ENCODE measurements at regions not wholly inside any gene's neighbourhood (a gene's known extent, or its start where the extent isn't known, plus 50 kb on each side); places are given as distances from the start of the nearest gene placed in this dataset.
"Not testable (repeated sequence)": the region's sequence is repeated elsewhere in the genome, so short reads cannot be mapped to it uniquely, and the experiment has no call there.

DNA sequence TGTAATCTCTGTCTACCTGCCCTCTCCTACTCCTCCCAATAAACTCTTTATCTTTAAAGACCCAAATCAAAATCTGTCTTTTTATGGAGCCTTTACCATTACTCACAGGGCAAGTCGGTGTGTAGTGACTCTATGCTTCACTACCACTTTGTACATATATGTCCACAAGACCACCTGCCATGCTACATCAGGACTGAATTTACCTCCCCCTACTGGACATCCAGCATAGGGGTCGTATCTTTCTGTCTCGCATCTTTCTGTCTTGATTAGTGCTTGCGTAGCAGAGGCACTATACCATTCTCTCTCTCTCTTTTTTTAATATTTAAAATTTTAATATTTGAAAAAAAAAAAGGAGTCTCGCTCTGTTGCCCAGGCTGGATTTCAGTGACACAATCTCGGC is 587.5 kb downstream of the SOX5 start:
- TF ChIP-seq, protein P1, sequence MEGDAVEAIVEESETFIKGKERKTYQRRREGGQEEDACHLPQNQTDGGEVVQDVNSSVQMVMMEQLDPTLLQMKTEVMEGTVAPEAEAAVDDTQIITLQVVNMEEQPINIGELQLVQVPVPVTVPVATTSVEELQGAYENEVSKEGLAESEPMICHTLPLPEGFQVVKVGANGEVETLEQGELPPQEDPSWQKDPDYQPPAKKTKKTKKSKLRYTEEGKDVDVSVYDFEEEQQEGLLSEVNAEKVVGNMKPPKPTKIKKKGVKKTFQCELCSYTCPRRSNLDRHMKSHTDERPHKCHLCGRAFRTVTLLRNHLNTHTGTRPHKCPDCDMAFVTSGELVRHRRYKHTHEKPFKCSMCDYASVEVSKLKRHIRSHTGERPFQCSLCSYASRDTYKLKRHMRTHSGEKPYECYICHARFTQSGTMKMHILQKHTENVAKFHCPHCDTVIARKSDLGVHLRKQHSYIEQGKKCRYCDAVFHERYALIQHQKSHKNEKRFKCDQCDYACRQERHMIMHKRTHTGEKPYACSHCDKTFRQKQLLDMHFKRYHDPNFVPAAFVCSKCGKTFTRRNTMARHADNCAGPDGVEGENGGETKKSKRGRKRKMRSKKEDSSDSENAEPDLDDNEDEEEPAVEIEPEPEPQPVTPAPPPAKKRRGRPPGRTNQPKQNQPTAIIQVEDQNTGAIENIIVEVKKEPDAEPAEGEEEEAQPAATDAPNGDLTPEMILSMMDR (IDR thresholded peaks at IDR 0.05; ENCODE audit: insufficient read depth, low read length): no peak
- no peak for DNase-seq (ENCODE audit: low read depth)
- no peak overlapping the region for H3K4me3 ChIP-seq (ENCODE audit: low read depth, low read length)

DNA sequence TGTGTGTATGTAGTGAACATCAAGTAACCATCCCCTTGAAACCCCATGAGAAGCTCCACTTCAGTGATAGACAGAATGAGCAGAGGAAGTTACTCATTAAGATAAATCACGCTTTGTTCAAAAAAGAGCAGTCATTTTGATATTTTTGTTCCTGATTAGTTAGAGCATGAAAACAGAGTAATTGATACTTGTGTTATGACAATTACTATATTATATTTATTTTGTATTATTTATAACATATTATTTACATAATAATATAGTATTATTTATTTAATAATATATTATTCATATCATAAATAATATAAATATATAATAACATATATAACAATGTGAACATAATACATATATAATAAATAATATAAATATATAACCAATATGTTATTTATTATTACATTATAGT is 580.9 kb downstream of the SOX5 start:
- no peak for DNase-seq (ENCODE audit: low read depth)
- no peak overlapping the region for H3K4me3 ChIP-seq (ENCODE audit: low read depth, low read length)
- TF ChIP-seq, protein P1 (IDR thresholded peaks at IDR 0.05; ENCODE audit: insufficient read depth, low read length): no peak

DNA sequence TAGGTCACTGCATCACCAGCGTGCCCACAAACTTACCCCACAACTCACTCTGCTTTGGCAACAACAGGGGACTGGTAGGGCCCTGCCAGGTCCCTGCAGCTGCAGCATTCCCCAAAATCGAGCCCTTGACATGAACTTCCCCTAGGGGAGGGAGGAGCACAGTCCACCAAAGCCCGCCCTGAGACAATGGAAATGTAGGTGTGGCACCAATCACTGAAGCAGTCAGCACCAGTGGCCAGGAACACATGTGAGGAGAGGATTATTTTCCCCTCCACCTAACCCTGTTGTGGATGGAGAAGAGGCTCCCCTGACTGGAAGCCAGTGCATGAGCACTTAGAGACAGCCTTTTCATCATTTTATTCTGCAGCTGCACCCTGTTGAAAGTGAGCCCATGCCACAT is 573.8 kb downstream of the SOX5 start:
- no peak overlapping the region for H3K4me3 ChIP-seq (ENCODE audit: low read depth, low read length)
- no peak for DNase-seq (ENCODE audit: low read depth)
- TF ChIP-seq, protein P1 (IDR thresholded peaks at IDR 0.05; ENCODE audit: insufficient read depth, low read length): no peak

DNA sequence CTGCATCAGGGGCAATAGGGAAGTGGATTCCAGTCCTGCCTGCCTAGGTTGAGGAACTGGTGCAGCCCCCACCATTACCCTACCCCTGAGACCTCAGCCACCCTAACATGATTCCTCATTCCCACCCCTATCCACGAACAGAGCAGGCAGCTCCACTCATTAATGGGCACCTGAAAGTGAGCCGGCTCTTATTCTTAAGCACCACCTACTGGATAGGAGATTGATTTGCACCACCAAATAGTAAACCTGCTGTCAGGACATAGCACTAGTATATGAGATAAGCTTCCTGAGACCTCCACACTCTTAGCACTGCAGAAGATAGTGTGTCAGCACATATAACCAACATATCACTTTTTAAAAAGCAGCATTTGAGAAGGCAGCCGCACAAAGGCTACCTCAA is 573.2 kb downstream of the SOX5 start:
- H3K4me3 ChIP-seq (ENCODE audit: low read depth, low read length): no peak overlapping the region
- DNase-seq (ENCODE audit: low read depth): no peak
- TF ChIP-seq, protein P1 (IDR thresholded peaks at IDR 0.05; ENCODE audit: insufficient read depth, low read length): no peak

DNA sequence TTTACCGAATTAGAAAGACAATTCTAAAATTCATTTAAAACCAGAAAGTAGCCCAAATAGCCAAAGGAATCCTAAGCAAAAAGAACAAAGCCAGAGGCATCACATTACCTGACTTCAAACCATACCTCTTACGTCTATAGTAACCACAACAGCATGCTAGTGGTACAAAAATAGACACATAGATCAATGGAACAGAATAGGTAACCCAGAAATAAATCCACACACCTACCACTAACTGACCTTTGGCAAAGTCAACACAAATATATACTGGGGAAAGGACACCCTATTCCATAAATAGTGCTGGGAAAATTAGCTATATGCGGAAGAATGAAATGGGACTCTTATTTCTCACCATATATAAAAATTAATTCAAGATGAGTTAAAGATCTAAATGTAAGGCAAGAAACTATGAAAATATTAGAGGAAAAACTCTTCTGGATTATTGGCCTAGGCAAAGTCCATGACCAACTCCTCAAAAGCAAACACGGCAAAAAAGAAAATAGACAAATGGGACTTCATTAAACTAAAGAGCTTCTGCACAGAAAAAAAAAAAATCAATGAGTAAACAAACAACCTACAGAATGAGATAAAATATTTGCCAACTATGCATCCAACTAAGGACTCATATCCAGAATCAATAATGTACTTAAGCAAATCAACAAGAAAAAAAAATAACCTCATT is 568.9 kb downstream of the SOX5 start:
- TF ChIP-seq, protein P1 (IDR thresholded peaks at IDR 0.05; ENCODE audit: insufficient read depth, low read length): no peak
- no peak overlapping the region for H3K4me3 ChIP-seq (ENCODE audit: low read depth, low read length)
- no peak for DNase-seq (ENCODE audit: low read depth)

DNA sequence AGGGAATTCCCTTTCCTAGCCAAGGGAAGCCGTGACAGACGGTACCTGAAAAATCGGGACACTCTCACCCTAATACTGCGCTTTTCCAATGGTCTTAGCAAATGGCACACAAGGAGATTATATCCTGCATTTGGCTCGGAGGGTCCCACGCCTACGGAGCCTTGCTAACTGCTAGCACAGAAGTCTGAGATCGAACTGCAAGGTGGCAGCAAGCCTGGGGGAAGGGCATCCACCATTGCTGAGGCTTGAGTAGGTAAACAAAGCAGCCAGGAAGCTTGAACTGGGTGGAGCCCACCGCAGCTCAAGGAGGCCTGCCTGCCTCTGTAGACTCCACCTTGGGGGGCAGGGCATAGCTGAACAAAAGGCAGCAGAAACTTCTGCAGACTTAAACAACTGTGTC is 560.6 kb downstream of the SOX5 start:
- DNase-seq (ENCODE audit: low read depth); H3K4me3 ChIP-seq (ENCODE audit: low read depth, low read length): not testable (repeated sequence)

DNA sequence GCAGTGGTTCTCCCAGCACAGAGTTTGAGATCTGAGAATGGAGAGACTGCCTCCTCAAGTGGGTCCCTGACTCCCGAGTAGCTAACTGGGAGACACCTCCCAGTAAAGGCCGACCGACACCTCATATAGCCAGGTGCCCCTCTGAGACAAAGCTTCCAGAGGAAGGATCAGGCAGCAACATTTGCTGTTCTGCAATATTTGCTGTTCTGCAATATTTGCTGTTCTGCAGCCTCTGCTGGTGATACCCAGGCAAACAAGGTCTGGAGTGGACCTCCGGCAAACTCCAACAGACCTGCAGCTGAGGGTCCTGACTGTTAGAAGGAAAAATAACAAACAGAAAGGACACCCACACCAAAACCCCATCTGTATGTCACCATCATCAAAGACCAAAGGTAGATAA is 560.2 kb downstream of the SOX5 start:
- not testable (repeated sequence) for DNase-seq (ENCODE audit: low read depth); H3K4me3 ChIP-seq (ENCODE audit: low read depth, low read length)

DNA sequence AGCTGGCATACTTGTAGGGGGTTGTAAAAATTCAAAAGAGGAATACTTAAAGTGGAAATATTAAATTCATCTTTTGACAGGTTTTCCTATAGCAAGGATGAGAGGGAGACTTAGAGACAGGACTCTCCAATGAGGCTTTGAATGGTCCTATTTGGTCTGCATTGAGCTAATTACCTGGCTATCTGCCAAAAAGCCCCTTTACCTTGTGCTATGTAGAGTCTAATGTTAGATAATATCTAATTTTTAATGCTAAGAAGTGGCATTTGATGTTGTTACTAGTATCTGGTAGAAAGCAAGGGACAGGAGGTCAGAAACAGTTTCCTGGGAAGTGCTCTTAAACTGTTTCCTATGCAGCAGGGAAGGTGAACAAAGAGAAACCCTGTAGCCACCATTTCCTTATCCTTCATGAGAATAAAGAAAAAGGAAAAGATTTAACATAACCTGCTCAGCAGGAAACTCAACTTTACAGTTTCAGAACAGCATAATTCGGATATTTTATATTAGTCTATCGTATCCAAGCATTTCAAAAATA is 550.0 kb downstream of the SOX5 start:
- H3K4me3 ChIP-seq (ENCODE audit: low read depth, low read length): no peak overlapping the region
- TF ChIP-seq, protein P1 (IDR thresholded peaks at IDR 0.05; ENCODE audit: insufficient read depth, low read length): no peak
- DNase-seq (ENCODE audit: low read depth): no peak

Measured in fibroblast of the aortic adventitia (primary cell).